ENCODE measurements at regions not wholly inside any gene's neighbourhood (a gene's known extent, or its start where the extent isn't known, plus 50 kb on each side); places are given as distances from the start of the nearest gene placed in this dataset.

DNA sequence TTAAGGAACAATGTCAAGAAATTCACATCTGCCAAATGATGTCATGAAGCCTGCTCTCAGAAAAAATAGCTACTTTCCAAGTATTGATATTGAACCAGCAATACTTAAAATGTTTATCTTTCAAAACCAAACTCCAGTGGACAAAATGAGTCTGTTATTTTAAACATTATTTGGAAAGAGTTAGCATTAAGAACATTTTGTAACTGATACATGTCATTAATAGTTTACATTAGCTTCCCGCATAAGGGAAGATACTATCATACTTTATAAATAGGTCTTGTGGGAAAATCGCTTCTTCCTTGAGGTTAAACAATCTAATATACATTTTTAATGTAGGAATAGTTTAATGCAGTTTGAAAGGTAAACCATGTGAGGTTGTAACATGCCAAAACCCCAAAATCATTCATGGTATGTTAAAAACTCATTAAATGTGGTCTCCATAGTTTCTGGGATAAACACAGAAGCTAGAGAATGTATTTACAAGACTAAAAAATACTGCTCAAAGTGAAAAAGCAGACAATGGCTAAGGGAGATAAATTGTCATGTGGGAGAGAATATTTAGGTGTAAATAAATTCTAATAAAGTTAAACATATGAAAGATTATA, 73.4 kb upstream of the ATP2B1 start:
- H3K4me3 ChIP-seq (replicated peaks; ENCODE audit: low read depth, low read length): no peak overlapping the region
- TF ChIP-seq, protein P1, sequence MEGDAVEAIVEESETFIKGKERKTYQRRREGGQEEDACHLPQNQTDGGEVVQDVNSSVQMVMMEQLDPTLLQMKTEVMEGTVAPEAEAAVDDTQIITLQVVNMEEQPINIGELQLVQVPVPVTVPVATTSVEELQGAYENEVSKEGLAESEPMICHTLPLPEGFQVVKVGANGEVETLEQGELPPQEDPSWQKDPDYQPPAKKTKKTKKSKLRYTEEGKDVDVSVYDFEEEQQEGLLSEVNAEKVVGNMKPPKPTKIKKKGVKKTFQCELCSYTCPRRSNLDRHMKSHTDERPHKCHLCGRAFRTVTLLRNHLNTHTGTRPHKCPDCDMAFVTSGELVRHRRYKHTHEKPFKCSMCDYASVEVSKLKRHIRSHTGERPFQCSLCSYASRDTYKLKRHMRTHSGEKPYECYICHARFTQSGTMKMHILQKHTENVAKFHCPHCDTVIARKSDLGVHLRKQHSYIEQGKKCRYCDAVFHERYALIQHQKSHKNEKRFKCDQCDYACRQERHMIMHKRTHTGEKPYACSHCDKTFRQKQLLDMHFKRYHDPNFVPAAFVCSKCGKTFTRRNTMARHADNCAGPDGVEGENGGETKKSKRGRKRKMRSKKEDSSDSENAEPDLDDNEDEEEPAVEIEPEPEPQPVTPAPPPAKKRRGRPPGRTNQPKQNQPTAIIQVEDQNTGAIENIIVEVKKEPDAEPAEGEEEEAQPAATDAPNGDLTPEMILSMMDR (IDR thresholded peaks at IDR 0.05; ENCODE audit: low read length, missing control alignments): no peak
- no peak for DNase-seq (ENCODE audit: low read depth)

DNA sequence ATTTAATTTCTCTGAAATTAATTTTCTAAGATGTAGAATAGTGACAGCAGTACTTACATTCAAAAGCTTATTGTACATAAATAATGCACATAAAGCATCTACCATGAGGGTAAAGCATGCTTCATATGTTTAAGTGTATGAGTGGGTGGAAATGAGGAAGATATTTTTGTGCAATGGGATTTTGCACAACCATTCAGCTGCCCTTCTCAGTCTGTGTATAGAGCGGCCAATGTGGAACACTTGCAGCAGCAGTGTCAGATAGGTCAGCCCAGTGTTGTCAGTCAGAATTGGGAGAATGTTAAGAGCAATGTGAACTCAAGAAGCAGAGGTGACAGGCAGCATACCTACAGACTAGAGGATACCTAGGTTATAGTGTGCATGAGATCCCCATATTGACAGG, 72.5 kb upstream of the ATP2B1 start:
- DNase-seq (ENCODE audit: low read depth): no peak
- TF ChIP-seq, protein P1 (IDR thresholded peaks at IDR 0.05; ENCODE audit: low read length, missing control alignments): no peak
- H3K4me3 ChIP-seq (replicated peaks; ENCODE audit: low read depth, low read length): no peak overlapping the region

DNA sequence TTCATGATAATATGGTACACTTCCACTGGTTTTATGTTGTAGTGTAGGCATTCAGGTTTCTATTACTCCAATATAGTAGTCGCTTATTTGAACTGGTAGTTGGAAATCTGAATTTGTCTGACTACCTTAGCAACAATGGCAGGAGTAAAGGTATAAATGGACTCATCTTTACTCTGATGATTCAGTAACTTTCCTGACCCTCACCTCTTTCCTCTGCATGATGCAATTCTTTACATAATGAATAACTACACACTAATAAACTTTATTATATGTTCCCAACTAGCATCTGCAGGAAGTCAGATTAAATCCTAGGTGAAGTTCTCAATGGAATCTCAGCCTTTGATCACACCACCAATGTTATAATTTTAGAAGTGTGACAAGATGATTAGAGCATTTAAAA, 70.5 kb upstream of the ATP2B1 start:
- no peak for DNase-seq (ENCODE audit: low read depth)
- TF ChIP-seq, protein P1 (IDR thresholded peaks at IDR 0.05; ENCODE audit: low read length, missing control alignments): no peak
- no peak overlapping the region for H3K4me3 ChIP-seq (replicated peaks; ENCODE audit: low read depth, low read length)

DNA sequence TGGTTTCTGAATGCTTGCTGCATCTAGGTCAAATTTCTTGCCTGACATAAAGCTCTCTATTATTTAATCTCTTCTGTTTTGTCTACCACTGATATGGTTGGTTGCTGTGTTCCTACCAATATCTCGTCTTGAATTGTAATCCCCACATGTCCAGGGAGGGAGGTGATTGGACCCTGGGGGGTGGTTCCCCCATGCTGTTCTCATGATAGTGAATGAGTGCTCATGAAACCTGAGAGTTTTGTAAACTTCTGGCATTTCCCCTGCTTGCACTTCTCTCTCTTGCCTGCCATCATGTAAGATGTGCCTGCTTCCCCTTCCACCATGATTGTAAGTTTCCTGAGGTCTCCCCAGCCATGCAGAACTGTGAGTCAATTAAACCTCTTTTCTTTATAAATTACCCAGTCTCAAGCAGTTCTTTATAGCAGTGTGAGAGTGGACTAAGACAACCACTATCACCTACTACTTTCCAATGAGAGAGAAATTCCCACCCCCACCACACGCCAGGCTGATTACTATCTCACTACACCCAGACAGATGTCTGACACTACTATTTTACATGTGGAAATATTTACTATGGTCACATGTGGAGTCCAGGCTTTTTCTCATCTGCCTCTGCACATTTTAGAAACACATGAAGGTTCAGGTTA, 69.2 kb upstream of the ATP2B1 start:
- TF ChIP-seq, protein P1 (IDR thresholded peaks at IDR 0.05; ENCODE audit: low read length, missing control alignments): no peak
- no peak for DNase-seq (ENCODE audit: low read depth)

DNA sequence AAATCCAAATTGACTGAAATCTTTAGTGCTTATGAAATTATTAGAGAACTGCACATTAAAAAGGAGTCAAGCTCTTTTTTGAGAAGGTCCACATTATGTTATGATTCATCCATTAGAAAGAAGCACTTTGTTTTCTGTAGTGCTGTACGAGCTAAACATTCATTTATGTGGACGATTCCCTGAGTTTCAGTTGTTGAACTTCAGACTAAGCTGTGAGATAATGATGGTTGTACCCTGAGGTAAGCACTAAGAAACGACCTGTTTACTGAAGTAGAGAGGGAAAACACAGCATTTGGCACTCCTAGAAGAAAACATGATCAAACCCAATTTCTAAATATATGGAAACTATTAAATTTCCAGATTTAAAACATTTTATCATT, 67.3 kb upstream of the ATP2B1 start:
- TF ChIP-seq, protein P1 (IDR thresholded peaks at IDR 0.05; ENCODE audit: low read length, missing control alignments): no peak
- no peak for DNase-seq (ENCODE audit: low read depth)

More for the DNA sequence above, 69.2 kb upstream of the ATP2B1 start:
- no peak overlapping the region for H3K4me3 ChIP-seq (replicated peaks; ENCODE audit: low read depth, low read length)

DNA sequence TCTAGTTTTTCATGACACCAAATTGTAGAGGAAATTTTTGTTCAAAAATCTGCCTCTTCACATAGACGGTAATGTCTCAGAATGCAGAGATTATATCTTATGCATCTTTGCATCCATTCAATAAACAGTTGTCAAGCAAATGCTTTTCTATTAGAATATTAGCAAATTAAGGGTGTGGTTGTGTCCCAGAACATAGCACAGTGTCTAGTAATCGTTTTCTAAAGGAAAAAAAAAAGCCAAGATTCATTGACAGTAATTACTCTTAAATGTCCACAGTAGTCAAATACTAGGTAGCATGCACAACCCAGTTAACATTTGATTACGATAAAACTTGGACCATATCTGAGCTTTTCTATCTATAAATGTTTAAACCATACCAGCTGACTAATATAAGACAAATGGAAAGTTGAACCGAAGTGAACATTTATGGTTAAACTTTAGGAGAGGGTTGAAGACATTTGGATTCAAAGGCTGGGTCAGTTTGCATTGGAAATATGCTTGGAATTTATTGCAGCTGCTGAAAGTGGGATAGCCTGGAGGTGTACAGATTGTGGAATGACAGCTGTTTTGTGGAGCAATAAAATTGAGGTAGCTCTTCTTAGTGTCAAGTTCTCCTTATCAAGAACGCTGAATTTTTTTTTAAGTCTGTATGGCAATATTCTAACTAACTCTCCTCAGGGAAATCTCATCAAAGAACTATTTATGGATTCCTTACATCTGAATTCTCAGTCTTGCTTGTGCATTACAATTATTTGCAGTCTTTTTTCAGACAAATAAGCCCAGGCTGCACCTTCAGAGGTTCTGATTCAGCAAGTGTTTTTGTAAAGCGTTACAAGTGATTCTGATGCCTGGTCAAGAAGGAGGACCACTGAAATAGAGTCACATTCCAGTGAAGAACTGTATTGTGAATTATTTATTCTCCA, 66.7 kb upstream of the ATP2B1 start:
- TF ChIP-seq, protein P1 (IDR thresholded peaks at IDR 0.05; ENCODE audit: low read length, missing control alignments): no peak
- DNase-seq (ENCODE audit: low read depth): no peak
- no peak overlapping the region for H3K4me3 ChIP-seq (replicated peaks; ENCODE audit: low read depth, low read length)

More for the DNA sequence above, 67.3 kb upstream of the ATP2B1 start:
- H3K4me3 ChIP-seq (replicated peaks; ENCODE audit: low read depth, low read length): no peak overlapping the region
